HepG2 (cell line): ENCODE measurements at regions not wholly inside any gene's neighbourhood (a gene's known extent, or its start where the extent isn't known, plus 50 kb on each side); places are given as distances from the start of the nearest gene placed in this dataset.
A peak's percentile ranks its signal among the peaks of the same experiment; 100 is the strongest.

ENCODE experiments used
- CBX1 ChIP-seq: IDR thresholded peaks from one replicate; pipeline ENCODE4 v1.6.1; 2016; ENCODE audit warnings: antibody characterized with exemption, low read depth
- ELF4 ChIP-seq: sonication (generic); formaldehyde crosslinking; IDR thresholded peaks from 2 replicates; pipeline ENCODE4 v1.5.0; 2020; ENCODE audit warnings: missing genetic modification reagents, mild to moderate bottlenecking, moderate library complexity, borderline replicate concordance
- FOXA3 ChIP-seq: IDR thresholded peaks from 2 replicates; pipeline ENCODE4 v1.6.1; 2016; ENCODE audit warnings: missing genetic modification reagents, missing compliant biosample characterization
- IRX3 ChIP-seq: sonication (generic); formaldehyde crosslinking; IDR thresholded peaks from 2 replicates; pipeline ENCODE4 v1.8.1; 2023; ENCODE audit warnings: mild to moderate bottlenecking, low read depth, missing genetic modification reagents, borderline replicate concordance
- SRY ChIP-seq: sonication (generic); formaldehyde crosslinking; IDR thresholded peaks from 2 replicates; pipeline ENCODE4 v1.8.0; 2022; ENCODE audit warnings: mild to moderate bottlenecking, missing genetic modification reagents
- ZFP62 ChIP-seq: sonication (generic); formaldehyde crosslinking; IDR thresholded peaks from 2 replicates; pipeline ENCODE4 v1.4.0; 2020; ENCODE audit warnings: missing genetic modification reagents
- ZNF136 ChIP-seq: sonication (generic); formaldehyde crosslinking; IDR thresholded peaks from 2 replicates; pipeline ENCODE4 v1.8.1; 2022; ENCODE audit warnings: low read depth, mild to moderate bottlenecking, moderate library complexity, missing genetic modification reagents
- ZNF260 ChIP-seq: sonication (generic); formaldehyde crosslinking; IDR thresholded peaks from 2 replicates; pipeline ENCODE4 v1.4.0; 2020; ENCODE audit warnings: missing genetic modification reagents, low read depth, mild to moderate bottlenecking, borderline replicate concordance
- ZNF292 ChIP-seq: sonication (generic); formaldehyde crosslinking; IDR thresholded peaks from 2 replicates; pipeline ENCODE4 v1.8.1; 2022; ENCODE audit warnings: mild to moderate bottlenecking, low read depth, missing genetic modification reagents, borderline replicate concordance
- ZNF326 ChIP-seq: sonication (generic); formaldehyde crosslinking; IDR thresholded peaks from 2 replicates; pipeline ENCODE4 v1.4.0; 2020; ENCODE audit warnings: missing genetic modification reagents, borderline replicate concordance
- ZNF468 ChIP-seq: sonication (generic); formaldehyde crosslinking; IDR thresholded peaks from 2 replicates; pipeline ENCODE4 v1.8.0; 2022; ENCODE audit warnings: mild to moderate bottlenecking, moderate library complexity, missing genetic modification reagents
- ZNF709 ChIP-seq: sonication (generic); formaldehyde crosslinking; IDR thresholded peaks from 2 replicates; pipeline ENCODE4 v1.5.0; 2020; ENCODE audit warnings: mild to moderate bottlenecking, missing genetic modification reagents
- ZNF782 ChIP-seq: sonication (generic); formaldehyde crosslinking; IDR thresholded peaks from 2 replicates; pipeline ENCODE4 v1.4.0; 2020; ENCODE audit warnings: missing genetic modification reagents, mild to moderate bottlenecking, borderline replicate concordance
- TF ChIP-seq, protein P1 (sequence below): sonication (generic); formaldehyde crosslinking; IDR thresholded peaks from 2 replicates; pipeline ENCODE4 v1.8.1; 2022; ENCODE audit warnings: mild to moderate bottlenecking, missing genetic modification reagents
- TF ChIP-seq, protein P2 (sequence below): sonication (generic); formaldehyde crosslinking; IDR thresholded peaks from 2 replicates; pipeline ENCODE4 v1.8.1; 2023; ENCODE audit warnings: missing genetic modification reagents, mild to moderate bottlenecking, borderline replicate concordance
- TF ChIP-seq, protein P3 (sequence below): sonication (generic); formaldehyde crosslinking; IDR thresholded peaks from 2 replicates; pipeline ENCODE4 v1.4.0; 2020; ENCODE audit warnings: mild to moderate bottlenecking, missing genetic modification reagents
- TF ChIP-seq, protein P4 (sequence below): sonication (generic); formaldehyde crosslinking; IDR thresholded peaks from 2 replicates; pipeline ENCODE4 v1.4.0; 2020; ENCODE audit warnings: missing genetic modification reagents, borderline replicate concordance
- TF ChIP-seq, protein P5 (sequence below): sonication (generic); formaldehyde crosslinking; IDR thresholded peaks from 2 replicates; pipeline ENCODE4 v1.4.0; 2020; ENCODE audit warnings: missing genetic modification reagents
- TF ChIP-seq, protein P6 (sequence below): sonication (generic); formaldehyde crosslinking; IDR thresholded peaks from 2 replicates; pipeline ENCODE4 v1.4.0; 2020; ENCODE audit warnings: mild to moderate bottlenecking, missing genetic modification reagents, borderline replicate concordance
- TF ChIP-seq, protein P7 (sequence below): sonication (generic); formaldehyde crosslinking; IDR thresholded peaks from 2 replicates; pipeline ENCODE4 v1.5.0; 2020; ENCODE audit warnings: mild to moderate bottlenecking, missing genetic modification reagents

DNA sequence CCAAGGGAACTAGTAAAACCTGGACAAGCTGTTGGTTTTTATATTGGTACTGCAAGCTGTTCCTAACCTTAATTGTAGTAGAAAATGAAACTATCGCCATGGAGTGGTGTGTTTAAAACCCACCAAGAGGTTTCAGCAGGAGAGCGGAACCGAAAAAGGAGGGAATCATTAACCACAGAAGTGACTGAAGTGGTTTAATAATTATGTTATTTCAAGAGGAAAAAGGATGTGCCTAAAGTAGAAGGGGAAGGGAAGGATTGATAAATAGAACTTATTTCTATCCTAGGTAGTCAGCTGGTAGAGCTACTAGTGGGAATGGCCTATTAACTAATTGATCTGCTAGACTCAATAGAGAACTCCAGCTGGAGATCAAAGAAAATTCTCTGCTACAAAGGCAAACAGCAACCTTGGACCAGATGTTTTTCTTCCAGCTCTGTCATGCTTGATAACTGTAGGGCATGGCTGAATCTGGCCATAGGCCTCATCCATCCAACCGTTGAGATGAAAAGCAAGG is 91.8 kb downstream of the BAMBI start (continued):
- TF ChIP-seq, protein P1, sequence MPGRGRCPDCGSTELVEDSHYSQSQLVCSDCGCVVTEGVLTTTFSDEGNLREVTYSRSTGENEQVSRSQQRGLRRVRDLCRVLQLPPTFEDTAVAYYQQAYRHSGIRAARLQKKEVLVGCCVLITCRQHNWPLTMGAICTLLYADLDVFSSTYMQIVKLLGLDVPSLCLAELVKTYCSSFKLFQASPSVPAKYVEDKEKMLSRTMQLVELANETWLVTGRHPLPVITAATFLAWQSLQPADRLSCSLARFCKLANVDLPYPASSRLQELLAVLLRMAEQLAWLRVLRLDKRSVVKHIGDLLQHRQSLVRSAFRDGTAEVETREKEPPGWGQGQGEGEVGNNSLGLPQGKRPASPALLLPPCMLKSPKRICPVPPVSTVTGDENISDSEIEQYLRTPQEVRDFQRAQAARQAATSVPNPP (CRISPR knock-in tag): no peak
- no peak for TF ChIP-seq ZNF782 (CRISPR knock-in tag)
- TF ChIP-seq, protein P2, sequence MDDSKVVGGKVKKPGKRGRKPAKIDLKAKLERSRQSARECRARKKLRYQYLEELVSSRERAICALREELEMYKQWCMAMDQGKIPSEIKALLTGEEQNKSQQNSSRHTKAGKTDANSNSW: no peak
- no peak for TF ChIP-seq ZNF260 (CRISPR knock-in tag)
- TF ChIP-seq, protein P3, sequence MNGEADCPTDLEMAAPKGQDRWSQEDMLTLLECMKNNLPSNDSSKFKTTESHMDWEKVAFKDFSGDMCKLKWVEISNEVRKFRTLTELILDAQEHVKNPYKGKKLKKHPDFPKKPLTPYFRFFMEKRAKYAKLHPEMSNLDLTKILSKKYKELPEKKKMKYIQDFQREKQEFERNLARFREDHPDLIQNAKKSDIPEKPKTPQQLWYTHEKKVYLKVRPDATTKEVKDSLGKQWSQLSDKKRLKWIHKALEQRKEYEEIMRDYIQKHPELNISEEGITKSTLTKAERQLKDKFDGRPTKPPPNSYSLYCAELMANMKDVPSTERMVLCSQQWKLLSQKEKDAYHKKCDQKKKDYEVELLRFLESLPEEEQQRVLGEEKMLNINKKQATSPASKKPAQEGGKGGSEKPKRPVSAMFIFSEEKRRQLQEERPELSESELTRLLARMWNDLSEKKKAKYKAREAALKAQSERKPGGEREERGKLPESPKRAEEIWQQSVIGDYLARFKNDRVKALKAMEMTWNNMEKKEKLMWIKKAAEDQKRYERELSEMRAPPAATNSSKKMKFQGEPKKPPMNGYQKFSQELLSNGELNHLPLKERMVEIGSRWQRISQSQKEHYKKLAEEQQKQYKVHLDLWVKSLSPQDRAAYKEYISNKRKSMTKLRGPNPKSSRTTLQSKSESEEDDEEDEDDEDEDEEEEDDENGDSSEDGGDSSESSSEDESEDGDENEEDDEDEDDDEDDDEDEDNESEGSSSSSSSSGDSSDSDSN (CRISPR knock-in tag): no peak
- TF ChIP-seq CBX1: no peak
- no peak for TF ChIP-seq ZNF709
- TF ChIP-seq ZNF136 (CRISPR knock-in tag): no peak
- no peak; the same call in 1 of the 2 replicates for TF ChIP-seq ZNF292
- TF ChIP-seq, protein P4, sequence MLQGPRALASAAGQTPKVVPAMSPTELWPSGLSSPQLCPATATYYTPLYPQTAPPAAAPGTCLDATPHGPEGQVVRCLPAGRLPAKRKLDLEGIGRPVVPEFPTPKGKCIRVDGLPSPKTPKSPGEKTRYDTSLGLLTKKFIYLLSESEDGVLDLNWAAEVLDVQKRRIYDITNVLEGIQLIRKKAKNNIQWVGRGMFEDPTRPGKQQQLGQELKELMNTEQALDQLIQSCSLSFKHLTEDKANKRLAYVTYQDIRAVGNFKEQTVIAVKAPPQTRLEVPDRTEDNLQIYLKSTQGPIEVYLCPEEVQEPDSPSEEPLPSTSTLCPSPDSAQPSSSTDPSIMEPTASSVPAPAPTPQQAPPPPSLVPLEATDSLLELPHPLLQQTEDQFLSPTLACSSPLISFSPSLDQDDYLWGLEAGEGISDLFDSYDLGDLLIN (CRISPR knock-in tag): no peak
- TF ChIP-seq ZNF468 (CRISPR knock-in tag): no peak
- TF ChIP-seq SRY (CRISPR knock-in tag): no peak
- TF ChIP-seq ZNF326 (CRISPR knock-in tag): no peak
- no peak for TF ChIP-seq ELF4 (CRISPR knock-in tag)
- TF ChIP-seq IRX3: no peak
- TF ChIP-seq, protein P5, sequence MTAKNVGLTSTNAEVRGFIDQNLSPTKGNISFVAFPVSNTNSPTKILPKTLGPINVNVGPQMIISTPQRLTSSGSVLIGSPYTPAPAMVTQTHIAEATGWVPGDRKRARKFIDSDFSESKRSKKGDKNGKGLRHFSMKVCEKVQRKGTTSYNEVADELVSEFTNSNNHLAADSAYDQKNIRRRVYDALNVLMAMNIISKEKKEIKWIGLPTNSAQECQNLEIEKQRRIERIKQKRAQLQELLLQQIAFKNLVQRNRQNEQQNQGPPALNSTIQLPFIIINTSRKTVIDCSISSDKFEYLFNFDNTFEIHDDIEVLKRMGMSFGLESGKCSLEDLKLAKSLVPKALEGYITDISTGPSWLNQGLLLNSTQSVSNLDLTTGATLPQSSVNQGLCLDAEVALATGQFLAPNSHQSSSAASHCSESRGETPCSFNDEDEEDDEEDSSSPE (CRISPR knock-in tag): 0 out of 2 replicates have a peak, but pooled peaks have one; percentile 22
- TF ChIP-seq, protein P6, sequence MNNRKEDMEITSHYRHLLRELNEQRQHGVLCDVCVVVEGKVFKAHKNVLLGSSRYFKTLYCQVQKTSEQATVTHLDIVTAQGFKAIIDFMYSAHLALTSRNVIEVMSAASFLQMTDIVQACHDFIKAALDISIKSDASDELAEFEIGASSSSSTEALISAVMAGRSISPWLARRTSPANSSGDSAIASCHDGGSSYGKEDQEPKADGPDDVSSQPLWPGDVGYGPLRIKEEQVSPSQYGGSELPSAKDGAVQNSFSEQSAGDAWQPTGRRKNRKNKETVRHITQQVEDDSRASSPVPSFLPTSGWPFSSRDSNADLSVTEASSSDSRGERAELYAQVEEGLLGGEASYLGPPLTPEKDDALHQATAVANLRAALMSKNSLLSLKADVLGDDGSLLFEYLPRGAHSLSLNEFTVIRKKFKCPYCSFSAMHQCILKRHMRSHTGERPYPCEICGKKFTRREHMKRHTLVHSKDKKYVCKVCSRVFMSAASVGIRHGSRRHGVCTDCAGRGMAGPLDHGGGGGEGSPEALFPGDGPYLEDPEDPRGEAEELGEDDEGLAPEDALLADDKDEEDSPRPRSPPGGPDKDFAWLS (CRISPR knock-in tag): no peak
- TF ChIP-seq, protein P7, sequence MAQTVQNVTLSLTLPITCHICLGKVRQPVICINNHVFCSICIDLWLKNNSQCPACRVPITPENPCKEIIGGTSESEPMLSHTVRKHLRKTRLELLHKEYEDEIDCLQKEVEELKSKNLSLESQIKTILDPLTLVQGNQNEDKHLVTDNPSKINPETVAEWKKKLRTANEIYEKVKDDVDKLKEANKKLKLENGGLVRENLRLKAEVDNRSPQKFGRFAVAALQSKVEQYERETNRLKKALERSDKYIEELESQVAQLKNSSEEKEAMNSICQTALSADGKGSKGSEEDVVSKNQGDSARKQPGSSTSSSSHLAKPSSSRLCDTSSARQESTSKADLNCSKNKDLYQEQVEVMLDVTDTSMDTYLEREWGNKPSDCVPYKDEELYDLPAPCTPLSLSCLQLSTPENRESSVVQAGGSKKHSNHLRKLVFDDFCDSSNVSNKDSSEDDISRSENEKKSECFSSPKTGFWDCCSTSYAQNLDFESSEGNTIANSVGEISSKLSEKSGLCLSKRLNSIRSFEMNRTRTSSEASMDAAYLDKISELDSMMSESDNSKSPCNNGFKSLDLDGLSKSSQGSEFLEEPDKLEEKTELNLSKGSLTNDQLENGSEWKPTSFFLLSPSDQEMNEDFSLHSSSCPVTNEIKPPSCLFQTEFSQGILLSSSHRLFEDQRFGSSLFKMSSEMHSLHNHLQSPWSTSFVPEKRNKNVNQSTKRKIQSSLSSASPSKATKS (CRISPR knock-in tag): no peak
- peak; percentile 79 for TF ChIP-seq FOXA3 (CRISPR knock-in tag)
- TF ChIP-seq ZFP62: no peak
